OCI-LY7 (cell line): ENCODE measurements at regions not wholly inside any gene's neighbourhood (a gene's known extent, or its start where the extent isn't known, plus 50 kb on each side); places are given as distances from the start of the nearest gene placed in this dataset.

ENCODE experiments used
- BruUV-seq: library from RNA; stranded (reverse); fragments of 400-500 nt; replicated peaks from 2 replicates; lab custom pipeline; 2021; lab: Mats Ljungman, UMichigan
- CTCF ChIA-PET: fragments of 300-600 bp; sonication (Branson Sonifier 250); formaldehyde crosslinking; loops from one replicate; lab custom pipeline; 2022; ENCODE audit warnings: antibody characterized with exemption; ENCODE audit not compliant: unreplicated experiment; lab: Charles Lee
- POLR2A ChIA-PET: fragments of 300-600 bp; sonication (Branson Sonifier 250); formaldehyde crosslinking; loops from one replicate; lab custom pipeline; 2022; ENCODE audit warnings: antibody characterized with exemption; lab: Charles Lee
- DNase-seq: peaks from one replicate; pipeline ENCODE4 v3.0.0-alpha.2; 2015; ENCODE audit warnings: low spot score
- H2AFZ ChIP-seq: fragments of 200-600 bp; sonication (generic), shearing (Covaris generic); 2 replicates; pipeline ENCODE4 v1.6.1; 2014; ENCODE audit warnings: mild to moderate bottlenecking, antibody characterized with exemption, low read length, moderate library complexity
- H3K27ac ChIP-seq: fragments of 200-600 bp; sonication (generic); 2 replicates; pipeline ENCODE4 v1.5.1; 2014; ENCODE audit warnings: mixed run types, low read depth, mild to moderate bottlenecking, moderate library complexity, low read length, inconsistent platforms; ENCODE audit not compliant: poor library complexity, severe bottlenecking
- H3K36me3 ChIP-seq: fragments of 200-600 bp; sonication (generic); 2 replicates; pipeline ENCODE4 v1.6.1; 2014; ENCODE audit warnings: mild to moderate bottlenecking, antibody characterized with exemption, low read length, moderate library complexity, mixed read lengths; ENCODE audit not compliant: insufficient read depth
- H3K4me1 ChIP-seq: fragments of 200-600 bp; sonication (generic); 2 replicates; pipeline ENCODE4 v1.5.1; 2014; ENCODE audit warnings: mild to moderate bottlenecking, low read length; ENCODE audit not compliant: insufficient read depth, poor library complexity, severe bottlenecking
- H3K4me2 ChIP-seq: fragments of 200-600 bp; sonication (generic); 2 replicates; pipeline ENCODE4 v1.6.1; 2014; ENCODE audit warnings: mild to moderate bottlenecking, low read length
- H3K4me3 ChIP-seq: fragments of 200-600 bp; sonication (generic); 2 replicates; pipeline ENCODE4 v1.5.1; 2014; ENCODE audit warnings: mild to moderate bottlenecking, low read depth, low read length; ENCODE audit not compliant: poor library complexity, severe bottlenecking
- H3K79me2 ChIP-seq: fragments of 200-600 bp; sonication (generic); 2 replicates; pipeline ENCODE4 v1.6.1; 2016; ENCODE audit warnings: low read depth, mild to moderate bottlenecking, low read length, moderate library complexity, mixed read lengths; ENCODE audit not compliant: insufficient read depth
- H3K9me2 ChIP-seq: fragments of 200-600 bp; sonication (generic); 2 replicates; pipeline ENCODE4 v1.6.1; 2016; ENCODE audit warnings: mild to moderate bottlenecking, low read length, mixed read lengths; ENCODE audit not compliant: insufficient read depth
- H3K9me3 ChIP-seq: fragments of 200-600 bp; sonication (generic); 2 replicates; pipeline ENCODE4 v1.6.1; 2014; ENCODE audit warnings: mild to moderate bottlenecking, mixed run types, low read length, mixed read lengths
- H4K20me1 ChIP-seq: fragments of 200-600 bp; sonication (generic); 2 replicates; pipeline ENCODE4 v1.6.1; 2014; ENCODE audit warnings: mild to moderate bottlenecking, antibody characterized with exemption, low read length, moderate library complexity, mixed read lengths; ENCODE audit not compliant: insufficient read depth
- EZH2phosphoT487 ChIP-seq: fragments of 200-600 bp; sonication (generic); IDR thresholded peaks from 2 replicates; pipeline ENCODE4 v1.6.1; 2018; ENCODE audit warnings: low read depth, borderline replicate concordance, mild to moderate bottlenecking, mixed run types, antibody characterized with exemption, low read length, moderate library complexity, mixed read lengths
- intact Hi-C: fragments of 100-400 bp; cut with micrococcal nuclease; formaldehyde crosslinking; loops from one replicate; pipeline ENCODE4 v1.10.0; 2022; ENCODE audit not compliant: unreplicated experiment
- TF ChIP-seq, protein P1 (sequence below): fragments of 200-600 bp; sonication (generic); conservative IDR thresholded peaks from 2 replicates; pipeline ENCODE4 v1.5.1; 2014; ENCODE audit warnings: mild to moderate bottlenecking, antibody characterized with exemption, low read length, moderate library complexity, mixed read lengths

DNA sequence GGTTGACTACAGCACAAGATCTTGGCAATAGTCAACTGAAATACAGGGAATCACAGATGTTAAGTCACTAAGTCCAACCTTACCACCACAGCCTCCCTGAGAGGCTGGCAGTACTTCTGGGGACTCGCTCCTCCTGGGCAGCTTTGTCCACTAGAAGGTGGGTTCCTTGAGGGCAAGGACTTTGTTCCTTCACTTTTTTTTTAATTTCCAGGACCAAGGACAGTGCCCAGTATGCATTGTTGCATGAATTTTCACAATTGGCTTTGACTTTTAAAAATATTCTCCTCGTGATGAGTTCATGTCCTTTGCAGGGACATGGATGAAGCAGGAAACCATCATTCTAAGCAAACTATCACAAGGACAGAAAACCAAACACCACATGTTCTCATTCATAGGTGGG is 96.7 kb upstream of the IGSF21 start:
- H3K27ac ChIP-seq = no peak overlapping the region
- intact Hi-C loops = no loop called here
- no TSS peak for BruUV-seq
- CTCF ChIA-PET = no interaction called here
- H3K4me3 ChIP-seq = no peak overlapping the region
- DNase-seq = no peak
- H2AFZ ChIP-seq = no peak overlapping the region
- H3K4me1 ChIP-seq = no peaks in the 10 kb centered on the region
- POLR2A ChIA-PET = no interaction called here
- H4K20me1 ChIP-seq = no peaks in the 10 kb centered on the region
- TF ChIP-seq, protein P1, sequence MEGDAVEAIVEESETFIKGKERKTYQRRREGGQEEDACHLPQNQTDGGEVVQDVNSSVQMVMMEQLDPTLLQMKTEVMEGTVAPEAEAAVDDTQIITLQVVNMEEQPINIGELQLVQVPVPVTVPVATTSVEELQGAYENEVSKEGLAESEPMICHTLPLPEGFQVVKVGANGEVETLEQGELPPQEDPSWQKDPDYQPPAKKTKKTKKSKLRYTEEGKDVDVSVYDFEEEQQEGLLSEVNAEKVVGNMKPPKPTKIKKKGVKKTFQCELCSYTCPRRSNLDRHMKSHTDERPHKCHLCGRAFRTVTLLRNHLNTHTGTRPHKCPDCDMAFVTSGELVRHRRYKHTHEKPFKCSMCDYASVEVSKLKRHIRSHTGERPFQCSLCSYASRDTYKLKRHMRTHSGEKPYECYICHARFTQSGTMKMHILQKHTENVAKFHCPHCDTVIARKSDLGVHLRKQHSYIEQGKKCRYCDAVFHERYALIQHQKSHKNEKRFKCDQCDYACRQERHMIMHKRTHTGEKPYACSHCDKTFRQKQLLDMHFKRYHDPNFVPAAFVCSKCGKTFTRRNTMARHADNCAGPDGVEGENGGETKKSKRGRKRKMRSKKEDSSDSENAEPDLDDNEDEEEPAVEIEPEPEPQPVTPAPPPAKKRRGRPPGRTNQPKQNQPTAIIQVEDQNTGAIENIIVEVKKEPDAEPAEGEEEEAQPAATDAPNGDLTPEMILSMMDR = no peak
- no peak for TF ChIP-seq EZH2phosphoT487
- no peaks in the 10 kb centered on the region for H3K9me3 ChIP-seq
- no peaks in the 10 kb centered on the region for H3K36me3 ChIP-seq
- H3K4me2 ChIP-seq = no peak overlapping the region
- no peaks in the 10 kb centered on the region for H3K9me2 ChIP-seq
- H3K79me2 ChIP-seq = no peaks in the 10 kb centered on the region

GRCh38 chr1:18011703-18012102 is 95.9 kb upstream of the IGSF21 start:
- no peak overlapping the region for H3K4me3 ChIP-seq
- no peak for TF ChIP-seq EZH2phosphoT487
- TF ChIP-seq, protein P1 = no peak
- H3K9me2 ChIP-seq = no peaks in the 10 kb centered on the region
- no peaks in the 10 kb centered on the region for H3K36me3 ChIP-seq
- no peaks in the 10 kb centered on the region for H4K20me1 ChIP-seq
- BruUV-seq = no TSS peak
- POLR2A ChIA-PET = no interaction called here
- H3K4me2 ChIP-seq = no peak overlapping the region
- H3K27ac ChIP-seq = no peak overlapping the region
- no peaks in the 10 kb centered on the region for H3K4me1 ChIP-seq
- DNase-seq = no peak
- H2AFZ ChIP-seq = no peak overlapping the region
- intact Hi-C loops = no loop called here
- H3K9me3 ChIP-seq = no peaks in the 10 kb centered on the region
- no peaks in the 10 kb centered on the region for H3K79me2 ChIP-seq
- CTCF ChIA-PET = no interaction called here

- intact Hi-C loops = no loop called here
- H4K20me1 ChIP-seq = no peaks in the 10 kb centered on the region
- no peaks in the 10 kb centered on the region for H3K9me3 ChIP-seq
- H3K9me2 ChIP-seq = no peaks in the 10 kb centered on the region
- no peak overlapping the region for H3K4me3 ChIP-seq
- ChIA-PET CTCF (no interaction called here), POLR2A (no interaction called here)
- TF ChIP-seq, protein P1 = no peak
- TF ChIP-seq EZH2phosphoT487 = no peak
- H3K27ac ChIP-seq = no peak overlapping the region
- H3K36me3 ChIP-seq = no peaks in the 10 kb centered on the region
- no peak overlapping the region for H2AFZ ChIP-seq
- H3K4me1 ChIP-seq = no peaks in the 10 kb centered on the region
- BruUV-seq = no TSS peak
- no peaks in the 10 kb centered on the region for H3K79me2 ChIP-seq
- no peak overlapping the region for H3K4me2 ChIP-seq
- DNase-seq = no peak
Observed at GRCh38 chr1:18012686-18013085, 94.9 kb upstream of the IGSF21 start.
